HG03039 (cell line): ENCODE measurements at regions not wholly inside any gene's neighbourhood (a gene's known extent, or its start where the extent isn't known, plus 50 kb on each side); places are given as distances from the start of the nearest gene placed in this dataset.
A peak's percentile ranks its signal among the peaks of the same experiment; 100 is the strongest.
"Not testable (repeated sequence)": the region's sequence is repeated elsewhere in the genome, so short reads cannot be mapped to it uniquely, and the experiment has no call there.

Experiments used
- ATAC-seq: cut with Tn5 transposase; IDR thresholded peaks from one replicate; pipeline ENCODE4 v1.9.1; 2021; ENCODE audit warnings: mild to moderate bottlenecking, moderate library complexity; ENCODE audit not compliant: unreplicated experiment

- no peak for ATAC-seq
These were observed 931.1 kb downstream of the FAM181B start for GRCh38 chr11:81802591-81802990.

GRCh38 chr11:81792416-81792815 lies 941.2 kb downstream of the FAM181B start:
- no peak for ATAC-seq

- ATAC-seq: no peak
These were observed 946.0 kb downstream of the FAM181B start for GRCh38 chr11:81787584-81788049.

DNA sequence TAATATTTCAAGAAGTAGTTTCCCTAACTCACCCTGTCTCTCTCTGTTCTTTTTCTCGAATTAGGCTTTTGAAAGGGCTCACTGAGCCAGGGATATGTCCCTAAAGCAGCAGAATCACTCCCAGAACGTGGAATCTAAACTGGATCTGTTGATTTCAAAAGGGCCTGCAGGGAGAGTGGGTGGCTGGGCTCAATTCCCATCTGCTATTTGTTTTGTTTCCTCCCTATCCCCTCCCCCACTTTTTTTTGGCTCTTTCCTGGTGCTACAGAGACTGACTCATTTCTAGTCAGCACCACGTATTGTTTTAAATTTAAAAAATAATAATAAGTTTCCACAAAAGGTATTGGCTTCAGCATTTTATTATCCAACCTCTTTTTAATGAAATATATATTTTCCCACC lies 961.5 kb downstream of the FAM181B start:
- no peak for ATAC-seq

DNA sequence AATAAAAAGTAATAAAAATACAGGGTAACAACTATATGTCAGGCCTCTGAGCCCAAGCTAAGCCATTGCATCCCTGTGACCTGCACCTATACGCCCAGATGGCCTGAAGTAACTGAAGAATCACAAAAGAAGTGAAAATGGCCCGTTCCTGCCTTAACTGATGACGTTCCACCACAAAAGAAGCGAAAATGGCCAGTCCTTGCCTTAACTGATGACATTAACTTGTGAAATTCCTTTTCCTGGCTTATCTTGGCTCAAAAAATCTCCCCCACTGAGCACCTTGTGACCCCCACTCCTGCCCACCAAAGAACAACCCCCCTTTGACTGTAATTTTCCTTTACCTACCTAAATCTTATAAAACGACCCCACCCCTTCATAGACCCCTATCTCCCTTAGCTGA lies 963.8 kb downstream of the FAM181B start:
- not testable (repeated sequence) for ATAC-seq

DNA sequence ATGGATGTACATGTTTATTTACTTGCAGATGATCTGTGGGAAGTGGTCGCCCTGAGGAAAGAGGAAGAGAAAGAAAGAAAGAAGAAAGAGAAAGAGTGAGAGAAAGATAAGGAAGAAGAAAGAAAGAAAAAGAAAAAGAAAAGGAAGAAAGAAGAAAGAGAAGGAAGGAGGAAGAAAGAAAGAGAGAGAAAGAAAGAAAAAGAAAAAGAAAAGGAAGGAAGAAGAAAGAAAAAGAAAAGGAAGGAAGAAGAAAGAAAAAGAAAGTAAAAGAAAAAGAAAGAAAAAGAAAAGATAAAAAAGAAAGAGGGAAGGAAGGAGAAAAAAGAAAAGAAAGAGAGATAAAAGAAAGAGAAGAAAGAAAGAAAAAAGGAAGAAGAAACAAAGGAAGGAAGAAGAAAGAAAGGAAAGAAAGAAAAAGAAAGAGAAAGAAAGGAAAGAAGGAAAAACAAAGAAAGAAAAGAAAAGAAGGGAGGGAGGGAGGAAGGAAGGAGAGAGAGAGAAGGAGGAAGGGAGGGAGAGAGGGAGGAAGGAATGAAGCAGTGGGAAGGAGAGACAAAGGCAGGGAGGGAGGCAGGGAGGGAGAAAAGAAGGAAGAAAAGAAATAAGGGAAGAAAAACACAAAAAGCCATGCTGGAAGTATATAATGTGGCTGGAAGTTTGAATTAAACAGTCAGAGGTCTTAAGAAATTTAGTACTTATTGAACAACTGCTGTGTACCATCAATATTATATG lies 976.6 kb downstream of the FAM181B start:
- no peak for ATAC-seq

GRCh38 chr11:81749245-81749644 lies 984.4 kb downstream of the FAM181B start:
- ATAC-seq: no peak

GRCh38 chr11:81744336-81745116 lies 989.1 kb downstream of the FAM181B start:
- ATAC-seq: no peak

DNA sequence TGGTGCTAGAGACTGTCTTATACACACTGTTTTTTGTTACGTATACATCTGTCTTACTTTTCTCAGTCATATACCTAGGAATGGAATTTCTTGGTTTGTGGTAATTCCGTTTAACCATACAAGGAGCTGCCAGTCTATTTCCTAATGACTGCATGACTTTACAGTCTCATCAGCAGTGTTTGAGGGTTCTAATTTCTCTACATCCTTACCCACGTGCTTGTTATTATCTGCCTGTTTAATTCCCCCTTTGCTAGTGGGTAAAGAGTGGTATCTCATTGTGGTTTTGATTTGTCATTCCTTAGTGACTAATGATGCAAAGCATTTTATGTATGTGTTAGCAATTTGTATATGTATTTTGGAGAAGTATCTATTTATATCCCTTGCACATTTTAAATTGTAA lies 1008.0 kb downstream of the FAM181B start:
- no peak for ATAC-seq

DNA sequence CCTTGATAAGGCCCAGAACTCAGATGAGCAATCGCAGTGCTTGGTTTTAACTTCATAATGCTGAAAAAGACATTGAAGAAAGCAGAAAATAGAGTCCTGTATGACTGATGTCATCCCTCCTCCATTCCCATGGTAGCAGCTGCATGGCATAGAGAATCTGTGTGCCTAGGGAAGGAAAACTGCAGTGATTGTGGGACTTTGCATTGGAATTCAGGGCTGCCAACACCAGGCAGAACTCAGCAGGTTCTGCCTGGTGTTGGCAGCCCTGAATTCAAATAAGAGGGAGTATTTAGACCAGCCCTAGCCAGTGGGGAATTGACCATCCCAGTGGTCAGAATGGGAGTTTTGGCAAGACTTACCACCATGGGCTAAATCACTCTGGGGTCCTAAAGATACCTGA lies 1016.0 kb downstream of the FAM181B start:
- no peak for ATAC-seq

DNA sequence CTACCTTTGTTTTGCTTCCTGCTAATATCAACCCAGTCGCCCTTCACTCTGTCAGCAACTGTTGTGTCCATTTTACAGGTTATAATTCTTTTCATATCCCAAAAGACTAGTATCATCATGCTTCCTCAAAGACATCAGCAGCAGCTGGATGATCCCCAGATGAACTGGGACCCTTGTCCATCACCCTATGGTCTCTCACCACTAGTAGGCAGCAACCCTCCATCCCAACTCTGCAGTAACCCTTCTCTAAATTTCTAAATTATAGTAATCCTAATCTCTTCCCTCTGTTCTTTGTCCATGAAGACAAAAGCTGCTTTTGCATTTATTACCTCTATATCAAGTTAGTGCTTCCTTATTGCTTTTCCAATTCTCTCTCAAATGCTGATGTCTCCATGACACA lies 1025.8 kb downstream of the FAM181B start:
- ATAC-seq: no peak

- ATAC-seq: no peak
These were observed 1028.4 kb downstream of the FAM181B start for GRCh38 chr11:81705283-81705682.

- no peak for ATAC-seq
These were observed 1033.6 kb downstream of the FAM181B start for GRCh38 chr11:81700076-81700475.

GRCh38 chr11:81687057-81687456 lies 1046.6 kb downstream of the FAM181B start:
- ATAC-seq: no peak

GRCh38 chr11:81674211-81674610 lies 1059.5 kb downstream of the FAM181B start:
- ATAC-seq: no peak

- ATAC-seq: no peak
These were observed 1060.7 kb downstream of the FAM181B start for GRCh38 chr11:81673001-81673400.

DNA sequence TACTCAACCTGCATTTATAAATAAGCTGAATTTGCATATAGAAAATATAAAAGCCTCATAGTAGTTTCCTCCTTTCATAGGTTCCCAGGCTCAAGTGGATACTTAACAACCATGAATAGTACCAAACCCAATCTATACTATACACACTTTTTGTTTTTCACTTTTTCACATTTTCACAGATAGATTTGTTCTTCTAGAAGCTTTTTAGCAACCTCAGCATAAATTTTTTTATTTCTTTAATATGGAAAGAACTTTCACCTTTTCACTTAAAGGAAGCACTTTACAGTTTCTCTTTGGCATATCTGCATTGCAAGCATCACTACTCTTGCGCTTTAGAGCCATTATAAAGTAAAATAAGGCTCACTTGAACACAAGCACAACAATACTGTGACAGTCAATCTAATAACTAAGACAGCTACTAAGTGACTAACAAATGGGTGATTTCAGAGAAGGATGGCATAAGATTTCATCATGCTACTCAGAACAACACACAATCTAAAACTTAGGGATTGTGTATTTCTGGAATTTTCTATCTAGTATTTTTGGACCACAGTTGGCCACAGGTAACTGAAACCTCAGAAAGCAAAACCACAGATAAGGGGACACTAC lies 1063.6 kb downstream of the FAM181B start:
- ATAC-seq: no peak

DNA sequence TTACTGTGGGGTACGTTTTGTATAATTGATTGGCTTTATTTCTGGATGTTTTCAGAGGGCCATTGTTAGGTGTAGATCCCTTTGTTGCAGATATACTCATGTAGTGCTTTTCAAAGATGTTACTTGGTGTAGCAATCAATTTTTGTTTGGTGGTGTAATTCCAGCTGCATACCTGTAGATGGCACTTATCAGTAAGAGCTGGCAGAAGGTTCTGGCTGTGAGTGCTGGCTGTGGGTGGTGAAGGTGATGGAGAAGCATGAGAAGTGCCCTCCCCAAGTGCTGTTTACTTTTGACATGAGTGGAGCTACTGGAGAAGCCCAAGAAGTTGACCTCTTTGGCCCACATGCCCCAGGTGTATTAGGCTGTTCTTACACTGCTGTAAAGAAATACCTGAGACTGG lies 1074.9 kb downstream of the FAM181B start:
- ATAC-seq: peak; percentile 74

GRCh38 chr11:81655351-81655750 lies 1078.3 kb downstream of the FAM181B start:
- ATAC-seq: no peak

- ATAC-seq: no peak
These were observed 1086.3 kb downstream of the FAM181B start for GRCh38 chr11:81647374-81647773.

DNA sequence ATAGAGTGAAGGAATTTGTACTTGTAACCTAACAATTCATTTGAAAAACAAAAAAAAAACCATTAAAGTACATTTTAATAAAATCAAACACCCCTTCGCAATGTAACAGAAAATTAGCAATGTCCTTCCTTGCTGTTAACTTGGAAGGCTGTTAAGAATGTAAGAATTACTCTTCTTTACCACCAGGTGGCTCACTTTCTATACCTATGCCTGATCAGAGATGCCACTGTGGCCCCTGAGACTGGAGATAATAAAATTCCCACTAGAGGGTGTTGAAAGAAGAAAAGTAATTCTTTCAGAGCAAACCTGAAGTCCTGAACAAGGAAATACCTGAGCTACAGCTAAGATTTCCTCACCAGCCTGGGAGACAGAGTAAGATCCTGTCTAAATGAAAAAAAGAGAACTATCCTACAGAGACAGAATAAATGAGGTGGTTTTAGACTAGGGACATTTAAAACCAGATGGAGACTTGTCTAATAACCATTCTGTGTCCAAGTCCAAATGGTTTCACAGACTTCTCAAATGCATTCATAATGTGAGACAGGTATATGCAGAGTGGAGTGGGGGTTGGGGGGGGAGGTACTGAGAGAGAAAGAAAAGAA lies 1089.3 kb downstream of the FAM181B start:
- peak; percentile 90 for ATAC-seq
